ENCODE measurements at regions not wholly inside any gene's neighbourhood (a gene's known extent, or its start where the extent isn't known, plus 50 kb on each side); places are given as distances from the start of the nearest gene placed in this dataset.
"Not testable (repeated sequence)": the region's sequence is repeated elsewhere in the genome, so short reads cannot be mapped to it uniquely, and the experiment has no call there.

GRCh38 chr9:108073823-108074222, 584.3 kb upstream of the KLF4 start:
- DNase-seq (ENCODE audit: low read depth in 2 of 2), result no peak

- DNase-seq (ENCODE audit: low read depth in 2 of 2), result no peak
Measured at GRCh38 chr9:108072740-108073139, 583.2 kb upstream of the KLF4 start.

- DNase-seq (ENCODE audit: low read depth in 2 of 2), result no peak
Measured at GRCh38 chr9:108070861-108071260, 581.3 kb upstream of the KLF4 start.

- DNase-seq (ENCODE audit: low read depth in 2 of 2), result no peak
Measured at GRCh38 chr9:108069991-108070390, 580.4 kb upstream of the KLF4 start.

- DNase-seq (ENCODE audit: low read depth in 2 of 2), result no peak
Measured at GRCh38 chr9:108062680-108063079, 573.1 kb upstream of the KLF4 start.

- no peak for DNase-seq (ENCODE audit: low read depth in 2 of 2)
Measured at GRCh38 chr9:108060175-108060574, 570.6 kb upstream of the KLF4 start.

- DNase-seq (ENCODE audit: low read depth in 2 of 2), result no peak
Measured at GRCh38 chr9:108058135-108058814, 568.7 kb upstream of the KLF4 start.

- no peak for DNase-seq (ENCODE audit: low read depth in 2 of 2)
Measured at GRCh38 chr9:108057421-108058134, 568.0 kb upstream of the KLF4 start.

GRCh38 chr9:108056805-108057386, 567.3 kb upstream of the KLF4 start:
- DNase-seq (ENCODE audit: low read depth in 2 of 2), result no peak

- no peak for DNase-seq (ENCODE audit: low read depth in 2 of 2)
Measured at GRCh38 chr9:108056084-108056804, 566.7 kb upstream of the KLF4 start.

- DNase-seq (ENCODE audit: low read depth in 2 of 2), result no peak
Measured at GRCh38 chr9:108054131-108054630, 564.6 kb upstream of the KLF4 start.

- no peak for DNase-seq (ENCODE audit: low read depth in 2 of 2)
Measured at GRCh38 chr9:108053555-108054061, 564.0 kb upstream of the KLF4 start.

GRCh38 chr9:108052431-108053080, 563.0 kb upstream of the KLF4 start:
- no peak for DNase-seq (ENCODE audit: low read depth in 2 of 2)

GRCh38 chr9:108050894-108051293, 561.3 kb upstream of the KLF4 start:
- DNase-seq (ENCODE audit: low read depth in 2 of 2), result no peak

GRCh38 chr9:108049671-108050494, 560.3 kb upstream of the KLF4 start:
- no peak for DNase-seq (ENCODE audit: low read depth in 2 of 2)

GRCh38 chr9:108049026-108049607, 559.5 kb upstream of the KLF4 start:
- no peak for DNase-seq (ENCODE audit: low read depth in 2 of 2)

GRCh38 chr9:108048406-108049025, 558.9 kb upstream of the KLF4 start:
- no peak for DNase-seq (ENCODE audit: low read depth in 2 of 2)

- DNase-seq (ENCODE audit: low read depth in 2 of 2), result not testable (repeated sequence)
Measured at GRCh38 chr9:108047777-108048176, 558.2 kb upstream of the KLF4 start.

- DNase-seq (ENCODE audit: low read depth in 2 of 2), result no peak
Measured at GRCh38 chr9:108047264-108047663, 557.7 kb upstream of the KLF4 start.

GRCh38 chr9:108045851-108046250, 556.3 kb upstream of the KLF4 start:
- no peak for DNase-seq (ENCODE audit: low read depth in 2 of 2)
